ENCODE measurements at regions not wholly inside any gene's neighbourhood (a gene's known extent, or its start where the extent isn't known, plus 50 kb on each side); places are given as distances from the start of the nearest gene placed in this dataset.

GRCh38 chr12:111078731-111079130, 158.4 kb upstream of the MYL2 start:
- H3K27me3 ChIP-seq: peaks cover 31% of the 10 kb centered on the region
- H3K27ac ChIP-seq: no peak overlapping the region
- 91 to 94% methylated on average over 2 to 4 of the region's 4 CpGs for WGBS, 2 donors (ENCODE audit: low coverage in 1 of 2)
- intact Hi-C loops (cut with DNase I; ENCODE audit: low total_unique reads) (no loop called here), in situ Hi-C loops (cut with MboI; ENCODE audit: low pct_ligation_motif_present in 1 of 4, low pct_unique_long_range_greater_than_20kb in 1 of 4, low sequenced_read_pairs in 3 of 4) (no loop called here)
- H3K4me1 ChIP-seq: no peaks in the 10 kb centered on the region
- no peak for DNase-seq
- H3K36me3 ChIP-seq: no peaks in the 10 kb centered on the region
- TF ChIP-seq CTCF (IDR thresholded peaks at IDR 0.05) (no peak), POLR2AphosphoS5 (IDR thresholded peaks at IDR 0.05) (no peak), EP300 (IDR thresholded peaks at IDR 0.05; ENCODE audit: low read depth) (no peak), POLR2A (IDR thresholded peaks at IDR 0.05) (no peak)
- H3K9me3 ChIP-seq: no peaks in the 10 kb centered on the region
- H3K4me3 ChIP-seq: no peak overlapping the region

GRCh38 chr12:111076611-111077451, 156.5 kb upstream of the MYL2 start:
- no peak overlapping the region for H3K4me3 ChIP-seq
- in situ Hi-C loops (cut with MboI; ENCODE audit: low pct_ligation_motif_present in 1 of 4, low pct_unique_long_range_greater_than_20kb in 1 of 4, low sequenced_read_pairs in 3 of 4) (no loop called here), intact Hi-C loops (cut with DNase I; ENCODE audit: low total_unique reads) (no loop called here)
- TF ChIP-seq CTCF (IDR thresholded peaks at IDR 0.05): no peak
- TF ChIP-seq EP300 (IDR thresholded peaks at IDR 0.05; ENCODE audit: low read depth): no peak
- no peak for TF ChIP-seq POLR2A (IDR thresholded peaks at IDR 0.05)
- H3K9me3 ChIP-seq: no peaks in the 10 kb centered on the region
- WGBS, 2 donors (ENCODE audit: low coverage in 1 of 2): 29 to 49% methylated on average over 11 to 23 of the region's 23 CpGs
- H3K36me3 ChIP-seq: no peaks in the 10 kb centered on the region
- DNase-seq: no peak
- H3K4me1 ChIP-seq: no peaks in the 10 kb centered on the region
- no peak overlapping the region for H3K27ac ChIP-seq
- peaks cover 25% of the 10 kb centered on the region for H3K27me3 ChIP-seq

- Histone ChIP-seq H3K36me3 (no peaks in the 10 kb centered on the region), H3K4me3 (no peak overlapping the region), H3K27ac (no peak overlapping the region), H3K27me3 (peaks cover 19% of the 10 kb centered on the region), H3K4me1 (no peaks in the 10 kb centered on the region), H3K9me3 (no peaks in the 10 kb centered on the region)
- in situ Hi-C loops (cut with MboI; ENCODE audit: low pct_ligation_motif_present in 1 of 4, low pct_unique_long_range_greater_than_20kb in 1 of 4, low sequenced_read_pairs in 3 of 4) (no loop called here), intact Hi-C loops (cut with DNase I; ENCODE audit: low total_unique reads) (no loop called here)
- TF ChIP-seq POLR2AphosphoS5 (IDR thresholded peaks at IDR 0.05) (no peak), EP300 (IDR thresholded peaks at IDR 0.05; ENCODE audit: low read depth) (no peak), CTCF (IDR thresholded peaks at IDR 0.05) (no peak), POLR2A (IDR thresholded peaks at IDR 0.05) (no peak)
- no peak for DNase-seq
- WGBS, 2 donors (ENCODE audit: low coverage in 1 of 2): 75% methylated on average over 1 of the region's 1 CpG; no CpG with 5 or more reads in 1 of the 2 donors
These were observed 155.8 kb upstream of the MYL2 start for GRCh38 chr12:111076199-111076598.

- H3K36me3 ChIP-seq: no peaks in the 10 kb centered on the region
- no peak overlapping the region for H3K27ac ChIP-seq
- in situ Hi-C loops (cut with MboI; ENCODE audit: low pct_ligation_motif_present in 1 of 4, low pct_unique_long_range_greater_than_20kb in 1 of 4, low sequenced_read_pairs in 3 of 4) (no loop called here), intact Hi-C loops (cut with DNase I; ENCODE audit: low total_unique reads) (no loop called here)
- no peaks in the 10 kb centered on the region for H3K4me1 ChIP-seq
- H3K4me3 ChIP-seq: no peak overlapping the region
- DNase-seq: no peak
- peaks cover 19% of the 10 kb centered on the region for H3K27me3 ChIP-seq
- WGBS, 2 donors (ENCODE audit: low coverage in 1 of 2): 81% methylated on average over 10 of the region's 10 CpGs; no CpG with 5 or more reads in 1 of the 2 donors
- no peaks in the 10 kb centered on the region for H3K9me3 ChIP-seq
- TF ChIP-seq CTCF (IDR thresholded peaks at IDR 0.05) (no peak), POLR2AphosphoS5 (IDR thresholded peaks at IDR 0.05) (no peak), POLR2A (IDR thresholded peaks at IDR 0.05) (no peak), EP300 (IDR thresholded peaks at IDR 0.05; ENCODE audit: low read depth) (no peak)
These were observed 154.6 kb upstream of the MYL2 start for GRCh38 chr12:111074965-111075364.

Measured in transverse colon (tissue), 4 donors.